GM23338 (cell line): ENCODE measurements at regions not wholly inside any gene's neighbourhood (a gene's known extent, or its start where the extent isn't known, plus 50 kb on each side); places are given as distances from the start of the nearest gene placed in this dataset.

Experiments
- ATAC-seq: fragments of 200-7000 bp; cut with Tn5 transposase; 3 replicates; pipeline ENCODE4 v1.9.1; 2020
- DNase-seq: peaks from one replicate; pipeline ENCODE4 v3.0.0-alpha.2; 2015; ENCODE audit warnings: low spot score
- H2AFZ ChIP-seq: fragments of 200-600 bp; sonication (generic); 2 replicates; pipeline ENCODE4 v1.8.0; 2016; ENCODE audit warnings: antibody characterized with exemption, mild to moderate bottlenecking, moderate library complexity
- H3F3A ChIP-seq: fragments of 200-600 bp; sonication (generic); replicated peaks from 2 replicates; pipeline ENCODE4 v1.8.0; 2017; ENCODE audit warnings: antibody characterized with exemption, mixed run types, low read depth
- H3K27ac ChIP-seq: fragments of 200-600 bp; sonication (generic); 2 replicates; pipeline ENCODE4 v1.6.1; 2016; ENCODE audit warnings: low read depth
- H3K27me3 ChIP-seq: fragments of 200-600 bp; sonication (generic); 2 replicates; pipeline ENCODE4 v1.8.0; 2016; ENCODE audit warnings: mild to moderate bottlenecking, mixed run types, moderate library complexity; ENCODE audit not compliant: insufficient read depth
- H3K36me3 ChIP-seq: fragments of 200-600 bp; sonication (generic); 2 replicates; pipeline ENCODE4 v1.8.0; 2016; ENCODE audit warnings: mild to moderate bottlenecking; ENCODE audit not compliant: insufficient read depth
- H3K4me1 ChIP-seq: fragments of 200-600 bp; sonication (generic); 2 replicates; pipeline ENCODE4 v1.8.0; 2016; ENCODE audit warnings: mild to moderate bottlenecking, moderate library complexity; ENCODE audit not compliant: insufficient read depth
- H3K4me2 ChIP-seq: fragments of 200-600 bp; sonication (generic); 2 replicates; pipeline ENCODE4 v1.7.1; 2017; ENCODE audit warnings: mixed run types
- H3K4me3 ChIP-seq: fragments of 200-600 bp; sonication (generic); 2 replicates; pipeline ENCODE4 v1.6.1; 2016; ENCODE audit warnings: mixed run types
- H3K79me2 ChIP-seq: fragments of 200-600 bp; sonication (generic); replicated peaks from 2 replicates; pipeline ENCODE4 v1.8.0; 2017; ENCODE audit warnings: mild to moderate bottlenecking; ENCODE audit not compliant: insufficient read depth
- H3K9me2 ChIP-seq: fragments of 200-600 bp; sonication (generic); 2 replicates; pipeline ENCODE4 v1.8.0; 2017; ENCODE audit not compliant: insufficient read depth
- H4K20me1 ChIP-seq: fragments of 200-600 bp; sonication (generic); replicated peaks from 2 replicates; pipeline ENCODE4 v1.8.0; 2017; ENCODE audit warnings: mild to moderate bottlenecking; ENCODE audit not compliant: insufficient read depth
- H3K27ac Mint-ChIP-seq: 2 replicates; pipeline ENCODE4 v1.8.0; 2020; ENCODE audit warnings: inconsistent platforms, mild to moderate bottlenecking, moderate library complexity, mixed read lengths
- H3K27me3 Mint-ChIP-seq: 3 replicates; pipeline ENCODE4 v1.8.0; 2022; ENCODE audit warnings: low read depth, mild to moderate bottlenecking, moderate library complexity, mixed read lengths, inconsistent platforms; ENCODE audit not compliant: insufficient read depth, poor library complexity
- H3K36me3 Mint-ChIP-seq: 3 replicates; pipeline ENCODE4 v1.8.0; 2021; ENCODE audit warnings: low read depth, mild to moderate bottlenecking, inconsistent platforms, moderate library complexity, mixed read lengths
- H3K4me1 Mint-ChIP-seq: 3 replicates; pipeline ENCODE4 v1.8.0; 2020; ENCODE audit warnings: mild to moderate bottlenecking, inconsistent platforms, mixed read lengths
- H3K4me3 Mint-ChIP-seq: 3 replicates; pipeline ENCODE4 v1.8.0; 2021; ENCODE audit warnings: moderate library complexity, mild to moderate bottlenecking, inconsistent platforms, mixed read lengths
- H3K9me3 Mint-ChIP-seq: 3 replicates; pipeline ENCODE4 v1.8.0; 2020; ENCODE audit warnings: moderate library complexity, mild to moderate bottlenecking, inconsistent platforms, mixed read lengths
- CREB1 ChIP-seq: fragments of 250-450 bp; sonication (Bioruptor Pico); IDR thresholded peaks from 2 replicates; pipeline ENCODE4 v1.5.0; 2020; ENCODE audit warnings: low read depth, mild to moderate bottlenecking, moderate library complexity
- EZH2 ChIP-seq: fragments of 200-600 bp; sonication (generic); IDR thresholded peaks from one replicate; pipeline ENCODE4 v1.8.0; 2017; ENCODE audit warnings: antibody characterized with exemption, mild to moderate bottlenecking, low read depth; ENCODE audit not compliant: unreplicated experiment
- EZH2phosphoT487 ChIP-seq: fragments of 200-600 bp; sonication (generic); IDR thresholded peaks from one replicate; pipeline ENCODE4 v1.8.1; 2018; ENCODE audit warnings: antibody characterized with exemption; ENCODE audit not compliant: unreplicated experiment
- JUNB ChIP-seq: IDR thresholded peaks from one replicate; pipeline ENCODE4 v1.6.1; 2016; ENCODE audit warnings: antibody characterized with exemption; ENCODE audit not compliant: unreplicated experiment
- POLR2AphosphoS5 ChIP-seq: IDR thresholded peaks from 2 replicates; pipeline ENCODE4 v1.6.1; 2016; ENCODE audit warnings: antibody characterized with exemption, low read depth
- STAT1 ChIP-seq: IDR thresholded peaks from one replicate; pipeline ENCODE4 v1.6.1; 2016; ENCODE audit warnings: antibody characterized with exemption; ENCODE audit not compliant: unreplicated experiment
- ZNF331 ChIP-seq: fragments of 250-450 bp; sonication (Bioruptor Pico); IDR thresholded peaks from 2 replicates; pipeline ENCODE4 v1.5.0; 2020; ENCODE audit warnings: low read depth, mild to moderate bottlenecking, moderate library complexity
- TF ChIP-seq, protein P1 (sequence below): fragments of 250-450 bp; sonication (Bioruptor Pico); IDR thresholded peaks from 2 replicates; pipeline ENCODE4 v1.5.0; 2020; ENCODE audit warnings: mild to moderate bottlenecking, moderate library complexity
- TF ChIP-seq, protein P2 (sequence below), 2 experiments: fragments of 200-600 bp in 1 of 2; sonication (generic) in 1 of 2; conservative IDR thresholded peaks; 2 replicates each; pipeline versions ENCODE4 v1.5.1 to v1.6.1; 2016 to 2017; ENCODE audit warnings: antibody characterized with exemption in 2 of 2, low read depth in 2 of 2, mild to moderate bottlenecking in 2 of 2, moderate library complexity in 1 of 2

DNA sequence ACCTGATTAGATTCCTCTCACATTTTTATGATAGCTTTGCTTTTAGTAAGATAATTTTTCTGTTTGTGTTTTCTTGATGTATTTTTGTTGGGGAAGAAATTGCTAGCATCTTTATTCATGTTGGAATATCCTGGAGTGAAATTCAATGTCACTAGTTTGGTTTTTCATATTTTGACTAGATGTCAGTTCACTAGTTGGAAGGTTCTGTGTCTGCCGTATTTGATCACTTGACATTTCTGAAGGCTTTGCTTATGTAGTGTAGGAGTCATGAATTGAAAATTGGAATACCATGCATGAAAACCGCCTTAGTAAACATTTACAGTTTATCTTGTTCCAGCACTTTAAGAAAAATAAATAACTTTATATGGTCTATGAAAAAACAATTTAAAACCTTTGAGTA is 348.4 kb downstream of the AASDHPPT start (continued):
- TF ChIP-seq, protein P1, sequence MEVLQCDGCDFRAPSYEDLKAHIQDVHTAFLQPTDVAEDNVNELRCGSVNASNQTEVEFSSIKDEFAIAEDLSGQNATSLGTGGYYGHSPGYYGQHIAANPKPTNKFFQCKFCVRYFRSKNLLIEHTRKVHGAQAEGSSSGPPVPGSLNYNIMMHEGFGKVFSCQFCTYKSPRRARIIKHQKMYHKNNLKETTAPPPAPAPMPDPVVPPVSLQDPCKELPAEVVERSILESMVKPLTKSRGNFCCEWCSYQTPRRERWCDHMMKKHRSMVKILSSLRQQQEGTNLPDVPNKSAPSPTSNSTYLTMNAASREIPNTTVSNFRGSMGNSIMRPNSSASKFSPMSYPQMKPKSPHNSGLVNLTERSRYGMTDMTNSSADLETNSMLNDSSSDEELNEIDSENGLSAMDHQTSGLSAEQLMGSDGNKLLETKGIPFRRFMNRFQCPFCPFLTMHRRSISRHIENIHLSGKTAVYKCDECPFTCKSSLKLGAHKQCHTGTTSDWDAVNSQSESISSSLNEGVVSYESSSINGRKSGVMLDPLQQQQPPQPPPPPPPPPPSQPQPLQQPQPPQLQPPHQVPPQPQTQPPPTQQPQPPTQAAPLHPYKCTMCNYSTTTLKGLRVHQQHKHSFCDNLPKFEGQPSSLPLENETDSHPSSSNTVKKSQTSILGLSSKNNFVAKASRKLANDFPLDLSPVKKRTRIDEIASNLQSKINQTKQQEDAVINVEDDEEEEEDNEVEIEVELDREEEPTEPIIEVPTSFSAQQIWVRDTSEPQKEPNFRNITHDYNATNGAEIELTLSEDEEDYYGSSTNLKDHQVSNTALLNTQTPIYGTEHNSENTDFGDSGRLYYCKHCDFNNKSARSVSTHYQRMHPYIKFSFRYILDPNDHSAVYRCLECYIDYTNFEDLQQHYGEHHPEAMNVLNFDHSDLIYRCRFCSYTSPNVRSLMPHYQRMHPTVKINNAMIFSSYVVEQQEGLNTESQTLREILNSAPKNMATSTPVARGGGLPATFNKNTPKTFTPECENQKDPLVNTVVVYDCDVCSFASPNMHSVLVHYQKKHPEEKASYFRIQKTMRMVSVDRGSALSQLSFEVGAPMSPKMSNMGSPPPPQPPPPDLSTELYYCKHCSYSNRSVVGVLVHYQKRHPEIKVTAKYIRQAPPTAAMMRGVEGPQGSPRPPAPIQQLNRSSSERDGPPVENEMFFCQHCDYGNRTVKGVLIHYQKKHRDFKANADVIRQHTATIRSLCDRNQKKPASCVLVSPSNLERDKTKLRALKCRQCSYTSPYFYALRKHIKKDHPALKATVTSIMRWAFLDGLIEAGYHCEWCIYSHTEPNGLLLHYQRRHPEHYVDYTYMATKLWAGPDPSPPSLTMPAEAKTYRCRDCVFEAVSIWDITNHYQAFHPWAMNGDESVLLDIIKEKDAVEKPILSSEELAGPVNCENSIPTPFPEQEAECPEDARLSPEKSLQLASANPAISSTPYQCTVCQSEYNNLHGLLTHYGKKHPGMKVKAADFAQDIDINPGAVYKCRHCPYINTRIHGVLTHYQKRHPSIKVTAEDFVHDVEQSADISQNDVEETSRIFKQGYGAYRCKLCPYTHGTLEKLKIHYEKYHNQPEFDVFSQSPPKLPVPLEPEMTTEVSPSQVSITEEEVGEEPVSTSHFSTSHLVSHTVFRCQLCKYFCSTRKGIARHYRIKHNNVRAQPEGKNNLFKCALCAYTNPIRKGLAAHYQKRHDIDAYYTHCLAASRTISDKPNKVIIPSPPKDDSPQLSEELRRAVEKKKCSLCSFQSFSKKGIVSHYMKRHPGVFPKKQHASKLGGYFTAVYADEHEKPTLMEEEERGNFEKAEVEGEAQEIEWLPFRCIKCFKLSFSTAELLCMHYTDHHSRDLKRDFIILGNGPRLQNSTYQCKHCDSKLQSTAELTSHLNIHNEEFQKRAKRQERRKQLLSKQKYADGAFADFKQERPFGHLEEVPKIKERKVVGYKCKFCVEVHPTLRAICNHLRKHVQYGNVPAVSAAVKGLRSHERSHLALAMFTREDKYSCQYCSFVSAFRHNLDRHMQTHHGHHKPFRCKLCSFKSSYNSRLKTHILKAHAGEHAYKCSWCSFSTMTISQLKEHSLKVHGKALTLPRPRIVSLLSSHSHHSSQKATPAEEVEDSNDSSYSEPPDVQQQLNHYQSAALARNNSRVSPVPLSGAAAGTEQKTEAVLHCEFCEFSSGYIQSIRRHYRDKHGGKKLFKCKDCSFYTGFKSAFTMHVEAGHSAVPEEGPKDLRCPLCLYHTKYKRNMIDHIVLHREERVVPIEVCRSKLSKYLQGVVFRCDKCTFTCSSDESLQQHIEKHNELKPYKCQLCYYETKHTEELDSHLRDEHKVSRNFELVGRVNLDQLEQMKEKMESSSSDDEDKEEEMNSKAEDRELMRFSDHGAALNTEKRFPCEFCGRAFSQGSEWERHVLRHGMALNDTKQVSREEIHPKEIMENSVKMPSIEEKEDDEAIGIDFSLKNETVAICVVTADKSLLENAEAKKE (CRISPR knock-in tag), result no peak
- no peak for TF ChIP-seq EZH2phosphoT487

- H3K4me3 Mint-ChIP-seq, result no peak overlapping the region
- TF ChIP-seq CREB1 (CRISPR knock-in tag) (no peak), POLR2AphosphoS5 (no peak), STAT1 (no peak), EZH2phosphoT487 (no peak), EZH2 (no peak), ZNF331 (CRISPR knock-in tag) (no peak), JUNB (no peak)
- TF ChIP-seq, protein P1 (CRISPR knock-in tag), result no peak
- TF ChIP-seq, protein P2, sequence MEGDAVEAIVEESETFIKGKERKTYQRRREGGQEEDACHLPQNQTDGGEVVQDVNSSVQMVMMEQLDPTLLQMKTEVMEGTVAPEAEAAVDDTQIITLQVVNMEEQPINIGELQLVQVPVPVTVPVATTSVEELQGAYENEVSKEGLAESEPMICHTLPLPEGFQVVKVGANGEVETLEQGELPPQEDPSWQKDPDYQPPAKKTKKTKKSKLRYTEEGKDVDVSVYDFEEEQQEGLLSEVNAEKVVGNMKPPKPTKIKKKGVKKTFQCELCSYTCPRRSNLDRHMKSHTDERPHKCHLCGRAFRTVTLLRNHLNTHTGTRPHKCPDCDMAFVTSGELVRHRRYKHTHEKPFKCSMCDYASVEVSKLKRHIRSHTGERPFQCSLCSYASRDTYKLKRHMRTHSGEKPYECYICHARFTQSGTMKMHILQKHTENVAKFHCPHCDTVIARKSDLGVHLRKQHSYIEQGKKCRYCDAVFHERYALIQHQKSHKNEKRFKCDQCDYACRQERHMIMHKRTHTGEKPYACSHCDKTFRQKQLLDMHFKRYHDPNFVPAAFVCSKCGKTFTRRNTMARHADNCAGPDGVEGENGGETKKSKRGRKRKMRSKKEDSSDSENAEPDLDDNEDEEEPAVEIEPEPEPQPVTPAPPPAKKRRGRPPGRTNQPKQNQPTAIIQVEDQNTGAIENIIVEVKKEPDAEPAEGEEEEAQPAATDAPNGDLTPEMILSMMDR (conservative IDR thresholded peaks at IDR 0.05; ENCODE audit: low read depth in 2 of 2), result no peak
Observed at GRCh38 chr11:106426696-106427095, 349.2 kb downstream of the AASDHPPT start.

More at GRCh38 chr11:106426696-106427095, 349.2 kb downstream of the AASDHPPT start:
- no peak overlapping the region for H3K27ac Mint-ChIP-seq
- ATAC-seq (no peak), DNase-seq (no peak)
- H3K9me2 ChIP-seq, result no peaks in the 10 kb centered on the region
- no peak overlapping the region for H3K4me2 ChIP-seq
- peaks cover 13% of the 10 kb centered on the region; the same call in 2 of the 3 replicates for H3K4me1 Mint-ChIP-seq
- no peaks in the 10 kb centered on the region for H3K36me3 Mint-ChIP-seq
- no peaks in the 10 kb centered on the region for H3K36me3 ChIP-seq
- peaks cover 11% of the 10 kb centered on the region for H3K4me1 ChIP-seq
- H3F3A ChIP-seq, result no peaks in the 10 kb centered on the region
- H3K4me3 ChIP-seq, result no peak overlapping the region
- no peaks in the 10 kb centered on the region for H3K9me3 Mint-ChIP-seq
- no peaks in the 10 kb centered on the region for H3K79me2 ChIP-seq
- no peaks in the 10 kb centered on the region for H3K27me3 Mint-ChIP-seq
- no peaks in the 10 kb centered on the region for H3K27me3 ChIP-seq
- H2AFZ ChIP-seq, result no peak overlapping the region
- no peak overlapping the region for H3K27ac ChIP-seq
- no peaks in the 10 kb centered on the region for H4K20me1 ChIP-seq
